Endothelial cell of umbilical vein (primary cell): ENCODE measurements at regions not wholly inside any gene's neighbourhood (a gene's known extent, or its start where the extent isn't known, plus 50 kb on each side); places are given as distances from the start of the nearest gene placed in this dataset.

Experiments used
- BruUV-seq: library from RNA; stranded (reverse); fragments of 400-500 nt; replicated peaks from 2 replicates; lab custom pipeline; 2021; lab: Mats Ljungman, UMichigan
- CTCF ChIA-PET: fragments of 300-600, 350-600 bp; sonication (Branson Sonifier 250); formaldehyde crosslinking; loops from one replicate; lab custom pipeline; 2021; ENCODE audit warnings: antibody characterized with exemption, inconsistent platforms; lab: Charles Lee
- POLR2A ChIA-PET: fragments of 300-600, 350-600 bp; sonication (Branson Sonifier 250); formaldehyde crosslinking; loops from one replicate; lab custom pipeline; 2021; ENCODE audit warnings: antibody characterized with exemption, inconsistent platforms; lab: Charles Lee
- DNase-seq: peaks from one replicate; pipeline ENCODE4 v3.0.0-alpha.2; 2011; ENCODE audit warnings: low read depth, low spot score
- FAIRE-seq: peaks from 2 replicates; lab custom pipeline; 2011; peaks lifted over from hg19 to GRCh38; lab: Jason Lieb, UNC
- H2AFZ ChIP-seq: 2 replicates; pipeline ENCODE4 v1.6.0; 2012; ENCODE audit warnings: low read depth, low read length, control low read depth, inconsistent platforms
- H3K27ac ChIP-seq: 2 replicates; pipeline ENCODE4 v1.5.1; 2011; ENCODE audit warnings: low read depth, mild to moderate bottlenecking, control low read depth, low read length, moderate library complexity; ENCODE audit not compliant: insufficient read depth
- H3K27me3 ChIP-seq, 2 experiments: 2 replicates each; pipeline versions ENCODE4 v1.6.0 to v1.6.1; 2011; ENCODE audit warnings: low read length in 2 of 2, mixed read lengths in 1 of 2; ENCODE audit not compliant: control insufficient read depth in 2 of 2, insufficient read depth in 2 of 2
- H3K36me3 ChIP-seq, 2 experiments: 2 replicates in 1 of 2; 3 replicates in 1 of 2; pipeline ENCODE4 v1.5.1; 2011; ENCODE audit warnings: low read length in 2 of 2, mild to moderate bottlenecking in 1 of 2, moderate library complexity in 1 of 2; ENCODE audit not compliant: control insufficient read depth in 2 of 2, insufficient read depth in 2 of 2; ENCODE audit errors: extremely low read depth in 1 of 2
- H3K4me1 ChIP-seq: 3 replicates; pipeline ENCODE4 v1.5.1; 2011; ENCODE audit warnings: mild to moderate bottlenecking, low read length; ENCODE audit not compliant: control insufficient read depth, insufficient read depth; ENCODE audit errors: extremely low read depth
- H3K4me2 ChIP-seq: 2 replicates; pipeline ENCODE4 v1.6.1; 2011; ENCODE audit warnings: low read length, control low read depth, mixed read lengths; ENCODE audit not compliant: insufficient read depth
- H3K4me3 ChIP-seq, 3 experiments: fragments of 200-600 bp in 1 of 3; sonication (generic), shearing (Covaris generic) in 1 of 3; replicated peaks in 1 of 3; 2 replicates each; pipeline ENCODE4 v1.5.1; 2011 to 2016; ENCODE audit warnings: control low read depth in 3 of 3, low read length in 3 of 3, mild to moderate bottlenecking in 2 of 3, inconsistent platforms in 1 of 3, low read depth in 1 of 3, moderate library complexity in 1 of 3; ENCODE audit not compliant: insufficient read depth in 1 of 3
- H3K79me2 ChIP-seq: 2 replicates; pipeline ENCODE4 v1.6.0; 2012; ENCODE audit warnings: low read length, inconsistent platforms; ENCODE audit not compliant: control insufficient read depth, insufficient read depth
- H3K9ac ChIP-seq: replicated peaks from 2 replicates; pipeline ENCODE3; 2011; ENCODE audit warnings: low read length, control low read depth; ENCODE audit not compliant: insufficient read depth; ENCODE audit errors: extremely low read depth
- H3K9me1 ChIP-seq: replicated peaks from 3 replicates; pipeline ENCODE4 v1.6.0; 2011; ENCODE audit warnings: mild to moderate bottlenecking, low read length; ENCODE audit not compliant: control insufficient read depth, insufficient read depth; ENCODE audit errors: extremely low read depth
- H3K9me3 ChIP-seq: replicated peaks from 2 replicates; pipeline ENCODE4 v1.5.1; 2012; ENCODE audit warnings: low read length, inconsistent platforms; ENCODE audit not compliant: control insufficient read depth, insufficient read depth
- H4K20me1 ChIP-seq: replicated peaks from 2 replicates; pipeline ENCODE3; 2011; ENCODE audit warnings: mild to moderate bottlenecking, low read length; ENCODE audit not compliant: control insufficient read depth, insufficient read depth; ENCODE audit errors: extremely low read depth
- CTCF ChIP-seq, 2 donors: IDR thresholded peaks; 1 replicate in 1 of 2; 2 replicates in 1 of 2; pipeline ENCODE4 v1.5.1; 2011; ENCODE audit warnings: low read length in 2 of 2, mild to moderate bottlenecking in 2 of 2, moderate library complexity in 2 of 2, control low read depth in 1 of 2, inconsistent platforms in 1 of 2, low read depth in 1 of 2; ENCODE audit not compliant: insufficient read depth in 1 of 2; ENCODE audit errors: extremely low read depth in 1 of 2
- EZH2 ChIP-seq: IDR thresholded peaks from 2 replicates; pipeline ENCODE4 v1.6.1; 2012; ENCODE audit warnings: borderline replicate concordance, low read depth, mild to moderate bottlenecking, moderate library complexity, low read length, inconsistent platforms; ENCODE audit not compliant: severe bottlenecking
- FOS ChIP-seq: IDR thresholded peaks from 2 replicates; pipeline ENCODE4 v1.6.1; 2011; ENCODE audit warnings: mild to moderate bottlenecking, low read length, moderate library complexity, borderline replicate concordance; ENCODE audit not compliant: insufficient read depth
- GATA2 ChIP-seq: IDR thresholded peaks from 2 replicates; pipeline ENCODE4 v1.7.0; 2011; ENCODE audit warnings: low read depth, mild to moderate bottlenecking, moderate library complexity, mixed read lengths, low read length; ENCODE audit not compliant: insufficient read length, insufficient read depth
- JUN ChIP-seq: IDR thresholded peaks from 2 replicates; pipeline ENCODE4 v1.6.1; 2011; ENCODE audit warnings: borderline replicate concordance, low read depth; ENCODE audit not compliant: insufficient read length, insufficient read depth
- MAX ChIP-seq: IDR thresholded peaks from 2 replicates; pipeline ENCODE4 v1.6.1; 2011; ENCODE audit not compliant: insufficient read depth, insufficient read length
- MYC ChIP-seq: IDR thresholded peaks from one replicate; pipeline ENCODE4 v1.6.1; 2011; ENCODE audit warnings: mild to moderate bottlenecking, low read depth, low read length
- POLR2A ChIP-seq: IDR thresholded peaks from 2 replicates; pipeline ENCODE4 v1.6.1; 2012; ENCODE audit warnings: low read depth, mild to moderate bottlenecking, control low read depth, low read length
- POLR2AphosphoS5 ChIP-seq: IDR thresholded peaks from 2 replicates; pipeline ENCODE4 v1.6.1; 2012; ENCODE audit warnings: low read depth, mild to moderate bottlenecking, control low read depth, low read length, moderate library complexity; ENCODE audit not compliant: insufficient read depth
- dilution Hi-C: fragments of 300-500 bp; cut with MboI; formaldehyde crosslinking; loops from one replicate; pipeline ENCODE4 v1.15.0; 2019; ENCODE audit warnings: low sequenced_read_pairs; ENCODE audit not compliant: extremely low pct_ligation_motif_present
- intact Hi-C: fragments of 100-400 bp; cut with micrococcal nuclease; formaldehyde crosslinking; loops from one replicate; pipeline ENCODE4 v1.10.0; 2022

GRCh38 chr2:103960951-103961350, 893.0 kb upstream of the POU3F3 start:
- Histone ChIP-seq H3K9me3 (peaks cover 2% of the 10 kb centered on the region), H3K4me1 (no peaks in the 10 kb centered on the region), H3K9ac (no peak overlapping the region), H3K9me1 (no peaks in the 10 kb centered on the region), H4K20me1 (no peaks in the 10 kb centered on the region), H3K27ac (no peak overlapping the region), H2AFZ (no peak overlapping the region), H3K27me3 (no peaks in the 10 kb centered on the region), H3K79me2 (no peaks in the 10 kb centered on the region), H3K36me3 (no peaks in the 10 kb centered on the region), H3K4me3 (no peak overlapping the region), H3K4me2 (no peak overlapping the region)
- BruUV-seq = no TSS peak
- intact Hi-C loops = no loop called here
- TF ChIP-seq FOS = no peak
- no peak for TF ChIP-seq MYC
- TF ChIP-seq GATA2 = no peak
- TF ChIP-seq POLR2A = no peak
- TF ChIP-seq JUN = no peak
- TF ChIP-seq POLR2AphosphoS5 = no peak
- TF ChIP-seq CTCF (IDR thresholded peaks at IDR 0.05; ENCODE audit: extremely low read depth in 1 of 2, insufficient read depth in 1 of 2, low read depth in 1 of 2, low read length in 2 of 2) = no peak
- TF ChIP-seq MAX = no peak
- no peak for TF ChIP-seq EZH2
- FAIRE-seq = no peak
- CTCF ChIA-PET = no interaction called here
- POLR2A ChIA-PET = no interaction called here
- no peak for DNase-seq
- dilution Hi-C loops = no loop called here
